ENCODE measurements at regions not wholly inside any gene's neighbourhood (a gene's known extent, or its start where the extent isn't known, plus 50 kb on each side); places are given as distances from the start of the nearest gene placed in this dataset.

DNA sequence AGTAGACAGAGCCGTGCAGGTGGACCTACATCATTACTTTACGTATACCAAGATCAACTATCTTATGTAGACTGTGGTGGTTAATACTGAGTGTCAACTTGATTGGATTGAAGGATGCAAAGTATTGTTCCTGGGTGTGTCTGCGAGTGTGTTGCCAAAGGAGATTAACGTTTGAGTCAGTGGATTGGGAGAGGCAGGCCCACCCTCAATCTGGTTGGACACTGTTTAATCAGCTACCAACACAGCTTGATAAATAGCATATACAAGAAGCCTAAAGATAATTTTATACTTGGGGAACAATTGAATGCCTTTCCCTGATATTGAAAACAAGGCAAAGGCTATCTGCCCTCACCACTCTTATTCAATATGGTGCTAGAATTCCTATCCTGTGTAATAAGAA lies 604.2 kb upstream of the ZEB2 start:
- in situ Hi-C loops (cut with HindIII; ENCODE audit: low pct_unique_long_range_greater_than_20kb, low sequenced_read_pairs), result no loop called here
- Histone ChIP-seq H3K4me1 (ENCODE audit: control insufficient read depth, insufficient read depth, low read length) (no peaks in the 10 kb centered on the region), H3K4me3 (ENCODE audit: low read depth in 2 of 2, low read length in 2 of 2) (no peak overlapping the region), H3K36me3 (ENCODE audit: control insufficient read depth, insufficient read depth, low read length) (no peaks in the 10 kb centered on the region), H3K9me3 (ENCODE audit: control insufficient read depth, insufficient read depth, low read depth, low read length) (no peaks in the 10 kb centered on the region), H3K27ac (ENCODE audit: low read length) (no peak overlapping the region), H3K27me3 (ENCODE audit: control insufficient read depth, insufficient read depth, low read length) (no peaks in the 10 kb centered on the region)
- POLR2A ChIA-PET, result no interaction called here
- CTCF ChIA-PET, result no interaction called here
- BruUV-seq (replicated peaks), result no TSS peak
- TF ChIP-seq, protein P1, sequence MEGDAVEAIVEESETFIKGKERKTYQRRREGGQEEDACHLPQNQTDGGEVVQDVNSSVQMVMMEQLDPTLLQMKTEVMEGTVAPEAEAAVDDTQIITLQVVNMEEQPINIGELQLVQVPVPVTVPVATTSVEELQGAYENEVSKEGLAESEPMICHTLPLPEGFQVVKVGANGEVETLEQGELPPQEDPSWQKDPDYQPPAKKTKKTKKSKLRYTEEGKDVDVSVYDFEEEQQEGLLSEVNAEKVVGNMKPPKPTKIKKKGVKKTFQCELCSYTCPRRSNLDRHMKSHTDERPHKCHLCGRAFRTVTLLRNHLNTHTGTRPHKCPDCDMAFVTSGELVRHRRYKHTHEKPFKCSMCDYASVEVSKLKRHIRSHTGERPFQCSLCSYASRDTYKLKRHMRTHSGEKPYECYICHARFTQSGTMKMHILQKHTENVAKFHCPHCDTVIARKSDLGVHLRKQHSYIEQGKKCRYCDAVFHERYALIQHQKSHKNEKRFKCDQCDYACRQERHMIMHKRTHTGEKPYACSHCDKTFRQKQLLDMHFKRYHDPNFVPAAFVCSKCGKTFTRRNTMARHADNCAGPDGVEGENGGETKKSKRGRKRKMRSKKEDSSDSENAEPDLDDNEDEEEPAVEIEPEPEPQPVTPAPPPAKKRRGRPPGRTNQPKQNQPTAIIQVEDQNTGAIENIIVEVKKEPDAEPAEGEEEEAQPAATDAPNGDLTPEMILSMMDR (IDR thresholded peaks at IDR 0.05), result no peak
- TF ChIP-seq POLR2AphosphoS5 (IDR thresholded peaks at IDR 0.05; ENCODE audit: low read depth, low read length) (no peak), TCF7L2 (IDR thresholded peaks at IDR 0.05; ENCODE audit: low read depth, low read length) (no peak), SIN3A (IDR thresholded peaks at IDR 0.05; ENCODE audit: borderline replicate concordance, insufficient read depth, low read depth, low read length) (no peak)
- TF ChIP-seq, protein P2, sequence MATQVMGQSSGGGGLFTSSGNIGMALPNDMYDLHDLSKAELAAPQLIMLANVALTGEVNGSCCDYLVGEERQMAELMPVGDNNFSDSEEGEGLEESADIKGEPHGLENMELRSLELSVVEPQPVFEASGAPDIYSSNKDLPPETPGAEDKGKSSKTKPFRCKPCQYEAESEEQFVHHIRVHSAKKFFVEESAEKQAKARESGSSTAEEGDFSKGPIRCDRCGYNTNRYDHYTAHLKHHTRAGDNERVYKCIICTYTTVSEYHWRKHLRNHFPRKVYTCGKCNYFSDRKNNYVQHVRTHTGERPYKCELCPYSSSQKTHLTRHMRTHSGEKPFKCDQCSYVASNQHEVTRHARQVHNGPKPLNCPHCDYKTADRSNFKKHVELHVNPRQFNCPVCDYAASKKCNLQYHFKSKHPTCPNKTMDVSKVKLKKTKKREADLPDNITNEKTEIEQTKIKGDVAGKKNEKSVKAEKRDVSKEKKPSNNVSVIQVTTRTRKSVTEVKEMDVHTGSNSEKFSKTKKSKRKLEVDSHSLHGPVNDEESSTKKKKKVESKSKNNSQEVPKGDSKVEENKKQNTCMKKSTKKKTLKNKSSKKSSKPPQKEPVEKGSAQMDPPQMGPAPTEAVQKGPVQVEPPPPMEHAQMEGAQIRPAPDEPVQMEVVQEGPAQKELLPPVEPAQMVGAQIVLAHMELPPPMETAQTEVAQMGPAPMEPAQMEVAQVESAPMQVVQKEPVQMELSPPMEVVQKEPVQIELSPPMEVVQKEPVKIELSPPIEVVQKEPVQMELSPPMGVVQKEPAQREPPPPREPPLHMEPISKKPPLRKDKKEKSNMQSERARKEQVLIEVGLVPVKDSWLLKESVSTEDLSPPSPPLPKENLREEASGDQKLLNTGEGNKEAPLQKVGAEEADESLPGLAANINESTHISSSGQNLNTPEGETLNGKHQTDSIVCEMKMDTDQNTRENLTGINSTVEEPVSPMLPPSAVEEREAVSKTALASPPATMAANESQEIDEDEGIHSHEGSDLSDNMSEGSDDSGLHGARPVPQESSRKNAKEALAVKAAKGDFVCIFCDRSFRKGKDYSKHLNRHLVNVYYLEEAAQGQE (IDR thresholded peaks at IDR 0.05; ENCODE audit: insufficient read depth in 1 of 2, low read depth in 2 of 2, low read length in 1 of 2), result no peak
- intact Hi-C loops (cut with micrococcal nuclease; ENCODE audit: unreplicated experiment), result no loop called here
- ATAC-seq (no peak), DNase-seq (ENCODE audit: low read depth, low spot score) (no peak)

DNA sequence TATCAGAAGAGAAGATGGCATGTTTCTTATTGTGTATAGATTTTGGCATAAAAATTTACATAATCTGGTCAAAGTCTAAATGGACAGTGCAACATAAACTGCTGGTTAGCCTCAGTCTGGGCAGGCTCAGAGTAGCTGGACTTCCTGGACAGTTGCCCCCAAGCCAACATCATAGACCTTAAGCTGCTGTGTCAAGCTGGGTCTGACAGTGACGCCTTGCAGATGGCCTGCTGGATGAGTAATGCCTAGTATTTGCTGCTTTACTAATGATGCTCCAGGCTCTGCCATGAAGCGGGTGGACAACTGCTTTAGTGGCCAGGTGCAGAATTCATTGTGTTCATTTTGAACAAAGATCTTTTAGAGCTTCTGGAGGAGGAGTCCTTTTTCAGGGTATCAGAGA lies 603.7 kb upstream of the ZEB2 start:
- Histone ChIP-seq H3K4me3 (ENCODE audit: low read depth in 2 of 2, low read length in 2 of 2) (no peak overlapping the region), H3K27me3 (ENCODE audit: control insufficient read depth, insufficient read depth, low read length) (no peaks in the 10 kb centered on the region), H3K9me3 (ENCODE audit: control insufficient read depth, insufficient read depth, low read depth, low read length) (no peaks in the 10 kb centered on the region), H3K4me1 (ENCODE audit: control insufficient read depth, insufficient read depth, low read length) (no peaks in the 10 kb centered on the region), H3K36me3 (ENCODE audit: control insufficient read depth, insufficient read depth, low read length) (no peaks in the 10 kb centered on the region), H3K27ac (ENCODE audit: low read length) (no peak overlapping the region)
- no peak for TF ChIP-seq POLR2AphosphoS5 (IDR thresholded peaks at IDR 0.05; ENCODE audit: low read depth, low read length)
- no peak for TF ChIP-seq TCF7L2 (IDR thresholded peaks at IDR 0.05; ENCODE audit: low read depth, low read length)
- TF ChIP-seq, protein P2 (IDR thresholded peaks at IDR 0.05; ENCODE audit: insufficient read depth in 1 of 2, low read depth in 2 of 2, low read length in 1 of 2), result no peak
- TF ChIP-seq, protein P1 (IDR thresholded peaks at IDR 0.05), result no peak
- ATAC-seq (no peak), DNase-seq (ENCODE audit: low read depth, low spot score) (no peak)
- POLR2A ChIA-PET, result no interaction called here
- intact Hi-C loops (cut with micrococcal nuclease; ENCODE audit: unreplicated experiment) (no loop called here), in situ Hi-C loops (cut with HindIII; ENCODE audit: low pct_unique_long_range_greater_than_20kb, low sequenced_read_pairs) (no loop called here)
- BruUV-seq (replicated peaks), result no TSS peak
- CTCF ChIA-PET, result no interaction called here
